SU-DHL-6 (cell line): ENCODE measurements at regions not wholly inside any gene's neighbourhood (a gene's known extent, or its start where the extent isn't known, plus 50 kb on each side); places are given as distances from the start of the nearest gene placed in this dataset.

Experiments
- H2AFZ ChIP-seq: fragments of 200-600 bp; sonication (generic); 2 replicates; pipeline ENCODE4 v1.6.1; 2014; ENCODE audit warnings: low read depth, mild to moderate bottlenecking, moderate library complexity, mixed read lengths, antibody characterized with exemption, low read length; ENCODE audit not compliant: severe bottlenecking
- H3F3A ChIP-seq: fragments of 200-600 bp; shearing (Covaris generic); 2 replicates; pipeline ENCODE4 v1.6.0; 2016; ENCODE audit warnings: antibody characterized with exemption, mild to moderate bottlenecking; ENCODE audit not compliant: insufficient read depth
- H3K27ac ChIP-seq: fragments of 200-600 bp; sonication (generic); 2 replicates; pipeline ENCODE4 v1.5.1; 2016; ENCODE audit warnings: low read depth, mild to moderate bottlenecking, low read length, moderate library complexity, mixed read lengths
- H3K27me3 ChIP-seq: fragments of 200-600 bp; sonication (generic), shearing (Covaris generic); 2 replicates; pipeline ENCODE4 v1.6.0; 2014; ENCODE audit warnings: mild to moderate bottlenecking, low read length
- H3K36me3 ChIP-seq: fragments of 200-600 bp; sonication (generic); 2 replicates; pipeline ENCODE4 v1.6.1; 2014; ENCODE audit warnings: mild to moderate bottlenecking, low read length, mixed read lengths
- H3K4me2 ChIP-seq: fragments of 300-600, 200-600 bp; shearing (Covaris generic), sonication (generic); 2 replicates; pipeline ENCODE4 v1.6.0; 2014; ENCODE audit warnings: low read length, low read depth, mild to moderate bottlenecking; ENCODE audit not compliant: poor library complexity, severe bottlenecking
- H3K4me3 ChIP-seq: fragments of 200-600 bp; sonication (generic); 2 replicates; pipeline ENCODE4 v1.5.1; 2014; ENCODE audit warnings: antibody characterized with exemption, low read length, mild to moderate bottlenecking, mixed read lengths; ENCODE audit not compliant: insufficient read depth, poor library complexity, severe bottlenecking
- H3K79me2 ChIP-seq: fragments of 200-600 bp; sonication (generic); 2 replicates; pipeline ENCODE4 v1.6.1; 2014; ENCODE audit warnings: mild to moderate bottlenecking, low read length, moderate library complexity; ENCODE audit not compliant: insufficient read depth
- H3K9ac ChIP-seq: fragments of 200-600 bp; sonication (generic); 2 replicates; pipeline ENCODE4 v1.7.0; 2014; ENCODE audit warnings: mild to moderate bottlenecking, low read length
- H3K9me2 ChIP-seq: fragments of 200-600 bp; sonication (generic); replicated peaks from 2 replicates; pipeline ENCODE4 v1.6.1; 2014; ENCODE audit warnings: low read length; ENCODE audit not compliant: insufficient read depth
- H3K9me3 ChIP-seq: fragments of 200-600 bp; sonication (generic); 2 replicates; pipeline ENCODE4 v1.6.1; 2014; ENCODE audit warnings: low read length, mixed read lengths; ENCODE audit not compliant: insufficient read depth
- H4K20me1 ChIP-seq: fragments of 200-600 bp; sonication (generic); 2 replicates; pipeline ENCODE4 v1.6.1; 2014; ENCODE audit warnings: low read depth, mild to moderate bottlenecking, antibody characterized with exemption, low read length, moderate library complexity, mixed read lengths
- EZH2phosphoT487 ChIP-seq: fragments of 200-600 bp; sonication (generic), shearing (Covaris generic); conservative IDR thresholded peaks from 2 replicates; pipeline ENCODE4 v1.6.1; 2018; ENCODE audit warnings: mild to moderate bottlenecking, antibody characterized with exemption, low read length, moderate library complexity, mixed read lengths
- TF ChIP-seq, protein P1 (sequence below): fragments of 200-600 bp; sonication (generic); IDR thresholded peaks from one replicate; pipeline ENCODE4 v1.5.1; 2017; ENCODE audit warnings: antibody characterized with exemption, mild to moderate bottlenecking, low read length, moderate library complexity; ENCODE audit not compliant: insufficient read depth, poor library complexity, severe bottlenecking

DNA sequence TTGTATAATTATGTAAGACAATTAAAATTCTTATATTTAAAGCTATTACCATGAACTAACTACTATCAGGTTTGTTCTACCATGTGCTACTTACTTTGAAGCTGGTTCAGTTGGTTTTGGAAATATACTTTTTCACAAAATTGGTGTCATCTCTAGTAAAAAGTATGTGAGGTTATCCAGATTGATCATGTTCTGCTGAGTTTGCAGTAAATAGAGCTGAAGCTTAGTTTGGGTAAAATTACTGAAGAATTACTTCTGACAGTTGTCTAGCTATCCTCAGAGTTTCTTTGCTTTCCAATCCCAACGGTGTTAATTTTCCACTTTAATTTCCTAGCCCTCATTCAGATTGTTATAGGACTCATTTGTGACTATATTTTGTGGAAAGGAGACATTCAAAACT lies 184.2 kb downstream of the FAT4 start:
- no peaks in the 10 kb centered on the region for H3K79me2 ChIP-seq
- H2AFZ ChIP-seq = no peak overlapping the region
- no peak overlapping the region for H3K4me3 ChIP-seq
- no peaks in the 10 kb centered on the region for H3K9me3 ChIP-seq
- H3K4me2 ChIP-seq = no peak overlapping the region
- H3K27ac ChIP-seq = no peak overlapping the region
- no peaks in the 10 kb centered on the region for H3K36me3 ChIP-seq
- no peak for TF ChIP-seq EZH2phosphoT487
- TF ChIP-seq, protein P1, sequence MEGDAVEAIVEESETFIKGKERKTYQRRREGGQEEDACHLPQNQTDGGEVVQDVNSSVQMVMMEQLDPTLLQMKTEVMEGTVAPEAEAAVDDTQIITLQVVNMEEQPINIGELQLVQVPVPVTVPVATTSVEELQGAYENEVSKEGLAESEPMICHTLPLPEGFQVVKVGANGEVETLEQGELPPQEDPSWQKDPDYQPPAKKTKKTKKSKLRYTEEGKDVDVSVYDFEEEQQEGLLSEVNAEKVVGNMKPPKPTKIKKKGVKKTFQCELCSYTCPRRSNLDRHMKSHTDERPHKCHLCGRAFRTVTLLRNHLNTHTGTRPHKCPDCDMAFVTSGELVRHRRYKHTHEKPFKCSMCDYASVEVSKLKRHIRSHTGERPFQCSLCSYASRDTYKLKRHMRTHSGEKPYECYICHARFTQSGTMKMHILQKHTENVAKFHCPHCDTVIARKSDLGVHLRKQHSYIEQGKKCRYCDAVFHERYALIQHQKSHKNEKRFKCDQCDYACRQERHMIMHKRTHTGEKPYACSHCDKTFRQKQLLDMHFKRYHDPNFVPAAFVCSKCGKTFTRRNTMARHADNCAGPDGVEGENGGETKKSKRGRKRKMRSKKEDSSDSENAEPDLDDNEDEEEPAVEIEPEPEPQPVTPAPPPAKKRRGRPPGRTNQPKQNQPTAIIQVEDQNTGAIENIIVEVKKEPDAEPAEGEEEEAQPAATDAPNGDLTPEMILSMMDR = no peak
- no peak overlapping the region for H3K9ac ChIP-seq
- no peaks in the 10 kb centered on the region for H3K9me2 ChIP-seq
- no peaks in the 10 kb centered on the region for H3F3A ChIP-seq
- no peaks in the 10 kb centered on the region for H4K20me1 ChIP-seq
- H3K27me3 ChIP-seq = no peaks in the 10 kb centered on the region

DNA sequence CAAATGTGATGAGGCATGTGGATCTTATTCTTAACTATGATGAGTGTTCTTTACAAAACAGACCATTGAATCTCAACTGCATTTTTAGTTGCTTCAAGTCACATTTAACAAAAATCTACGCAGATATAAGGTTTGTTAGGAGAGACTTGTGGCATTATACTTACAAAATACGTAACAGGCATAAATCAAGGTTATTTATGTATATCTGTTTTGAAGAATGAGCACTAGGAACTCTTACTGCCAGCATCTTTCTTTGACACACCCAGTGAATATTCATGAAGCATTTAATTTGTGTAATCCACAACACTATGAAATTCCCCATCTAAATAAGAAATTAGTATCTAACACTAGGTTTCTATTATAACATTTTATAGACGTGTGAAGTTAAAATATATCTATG lies 186.3 kb downstream of the FAT4 start:
- no peak overlapping the region for H3K4me3 ChIP-seq
- no peaks in the 10 kb centered on the region for H4K20me1 ChIP-seq
- H3K9me2 ChIP-seq = no peaks in the 10 kb centered on the region
- H2AFZ ChIP-seq = no peak overlapping the region
- H3K79me2 ChIP-seq = no peaks in the 10 kb centered on the region
- H3K9me3 ChIP-seq = no peaks in the 10 kb centered on the region
- H3F3A ChIP-seq = no peaks in the 10 kb centered on the region
- TF ChIP-seq EZH2phosphoT487 = no peak
- TF ChIP-seq, protein P1 = no peak
- H3K4me2 ChIP-seq = no peak overlapping the region
- no peaks in the 10 kb centered on the region for H3K36me3 ChIP-seq
- no peak overlapping the region for H3K27ac ChIP-seq
- no peak overlapping the region for H3K9ac ChIP-seq
- no peaks in the 10 kb centered on the region for H3K27me3 ChIP-seq

DNA sequence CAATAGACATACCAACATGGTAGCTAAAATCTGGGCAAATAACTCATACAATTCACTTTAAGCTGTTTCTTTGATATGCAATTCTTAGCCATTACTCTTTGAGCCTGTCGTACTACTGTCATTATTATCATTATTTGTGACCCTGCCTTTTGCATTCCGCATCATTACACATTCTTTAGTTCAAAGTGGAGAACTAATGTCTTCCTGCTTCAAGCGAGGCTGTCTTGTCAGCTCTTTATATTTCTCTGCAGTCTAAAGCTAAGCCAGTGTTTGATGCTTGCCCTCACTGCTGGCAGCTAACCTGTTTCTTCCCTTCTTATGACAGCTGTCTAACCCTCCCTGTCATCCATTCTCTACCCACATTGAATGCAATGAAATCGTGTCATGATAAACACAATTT lies 186.8 kb downstream of the FAT4 start:
- Histone ChIP-seq H4K20me1 (no peaks in the 10 kb centered on the region), H3K9me2 (no peaks in the 10 kb centered on the region), H3K27ac (no peak overlapping the region), H3K36me3 (no peaks in the 10 kb centered on the region), H3K79me2 (no peaks in the 10 kb centered on the region), H3K4me2 (no peak overlapping the region), H3K9ac (no peak overlapping the region), H3K27me3 (no peaks in the 10 kb centered on the region), H2AFZ (no peak overlapping the region), H3F3A (no peaks in the 10 kb centered on the region), H3K4me3 (no peak overlapping the region), H3K9me3 (no peaks in the 10 kb centered on the region)
- TF ChIP-seq, protein P1 = no peak
- no peak for TF ChIP-seq EZH2phosphoT487

DNA sequence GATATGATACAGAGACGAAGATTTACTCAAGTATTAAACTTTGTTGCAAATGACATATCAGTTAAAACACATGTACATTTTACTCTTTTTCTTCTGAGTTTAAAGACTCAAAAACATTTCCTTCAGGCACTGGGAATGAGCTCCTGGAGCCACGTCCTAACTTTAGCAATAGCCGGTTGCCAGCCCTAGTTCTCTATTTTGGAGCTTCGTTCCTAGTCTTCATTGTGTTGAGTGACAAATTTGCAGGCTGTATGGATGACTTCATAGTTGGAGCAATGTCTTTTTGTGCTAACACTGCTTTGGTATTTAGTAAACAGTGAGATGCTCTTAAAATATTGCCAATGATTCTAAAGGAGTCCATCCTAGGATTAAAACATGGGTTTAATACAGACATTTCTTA lies 190.9 kb downstream of the FAT4 start:
- no peaks in the 10 kb centered on the region for H3K36me3 ChIP-seq
- no peak overlapping the region for H3K9ac ChIP-seq
- no peaks in the 10 kb centered on the region for H4K20me1 ChIP-seq
- H3K4me3 ChIP-seq = no peak overlapping the region
- no peak overlapping the region for H3K27ac ChIP-seq
- no peak overlapping the region for H3K4me2 ChIP-seq
- TF ChIP-seq, protein P1 = no peak
- no peaks in the 10 kb centered on the region for H3K27me3 ChIP-seq
- no peaks in the 10 kb centered on the region for H3K79me2 ChIP-seq
- H2AFZ ChIP-seq = no peak overlapping the region
- no peaks in the 10 kb centered on the region for H3K9me3 ChIP-seq
- no peaks in the 10 kb centered on the region for H3K9me2 ChIP-seq
- no peaks in the 10 kb centered on the region for H3F3A ChIP-seq
